Activated CD8-positive, alpha-beta memory T cell treated with anti-CD3 and anti-CD28 coated beads for 4 hours (primary cell): ENCODE measurements at regions not wholly inside any gene's neighbourhood (a gene's known extent, or its start where the extent isn't known, plus 50 kb on each side); places are given as distances from the start of the nearest gene placed in this dataset.

Source experiments
- DNase-seq, 2 donors: peaks; one replicate each; pipeline ENCODE4 v3.0.0-alpha.2; 2020; ENCODE audit warnings: low read depth in 2 of 2

DNA sequence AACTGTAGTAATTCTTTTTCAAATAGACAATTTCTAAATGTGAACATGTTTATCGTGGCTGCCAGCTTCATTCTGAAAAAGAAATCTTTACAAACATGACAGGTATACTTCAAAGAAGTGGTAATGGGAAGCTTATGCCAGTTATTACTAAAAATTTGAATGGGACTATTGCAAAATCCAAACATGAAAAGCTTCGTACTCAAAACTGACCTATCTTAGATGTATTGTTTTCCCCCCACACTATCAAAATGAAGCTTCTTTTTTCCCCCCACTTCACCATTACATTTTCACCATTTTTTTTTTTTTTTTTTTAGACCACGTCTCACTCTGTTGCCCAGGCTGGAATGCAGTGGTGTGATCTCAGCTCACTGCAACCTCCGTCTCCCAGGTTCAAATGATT lies 50.4 kb upstream of the SERTAD2 start:
- no peak for DNase-seq

DNA sequence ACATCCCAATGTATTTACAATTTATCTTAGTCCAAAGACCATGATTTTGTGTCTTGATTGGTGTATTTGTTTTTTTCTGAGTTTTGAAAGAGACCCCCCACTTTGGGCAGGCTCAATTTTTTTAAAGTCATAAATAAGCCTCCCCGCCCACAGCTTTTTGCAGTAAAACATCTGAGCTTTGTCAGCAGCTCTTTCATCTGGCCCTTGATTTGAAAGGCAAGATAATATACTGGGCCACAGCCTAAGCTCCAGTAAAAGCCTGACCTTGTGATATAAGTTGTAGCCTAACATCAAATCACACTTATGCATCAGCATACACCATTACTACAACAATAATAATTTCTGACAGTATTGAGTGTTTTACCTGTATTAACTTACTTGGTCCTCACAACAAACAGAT lies 51.3 kb upstream of the SERTAD2 start:
- DNase-seq, result no peak

DNA sequence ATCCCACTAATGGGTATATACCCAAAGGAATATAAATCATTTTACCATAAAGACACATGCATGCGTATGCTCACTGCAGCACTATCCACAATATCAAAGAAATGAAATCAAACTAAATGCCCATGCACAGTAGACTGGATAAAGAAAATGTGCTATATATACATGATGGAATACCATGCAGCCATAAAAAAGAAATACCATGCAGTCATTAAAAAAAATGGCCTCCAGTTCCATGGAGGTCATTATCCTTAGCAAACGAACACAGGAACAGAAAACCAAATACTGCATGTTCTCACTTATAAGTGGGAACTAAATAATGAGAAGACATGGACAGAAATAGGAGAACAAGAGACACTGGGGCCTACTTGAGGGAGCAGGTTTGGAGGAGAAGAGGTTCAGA lies 53.6 kb upstream of the SERTAD2 start:
- DNase-seq, result no peak

DNA sequence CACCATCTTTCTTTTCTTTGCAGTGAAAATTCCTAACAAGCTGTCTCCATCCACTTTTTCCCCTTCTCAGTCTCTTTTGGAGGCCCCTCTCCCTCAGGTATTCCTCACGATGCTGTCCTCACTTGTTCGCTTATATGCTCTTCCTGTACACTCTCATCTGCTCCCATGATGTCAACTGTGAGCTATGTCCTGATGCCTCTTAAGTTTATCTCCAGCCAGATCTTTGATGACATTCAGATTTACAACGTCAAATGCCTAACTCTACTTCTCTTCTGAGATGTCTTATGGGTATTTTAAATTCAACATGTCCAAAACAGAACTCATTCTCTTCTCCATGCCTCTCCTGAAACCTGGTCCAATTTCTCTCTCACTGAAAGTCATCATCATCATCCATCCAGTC lies 55.1 kb upstream of the SERTAD2 start:
- no peak for DNase-seq

DNA sequence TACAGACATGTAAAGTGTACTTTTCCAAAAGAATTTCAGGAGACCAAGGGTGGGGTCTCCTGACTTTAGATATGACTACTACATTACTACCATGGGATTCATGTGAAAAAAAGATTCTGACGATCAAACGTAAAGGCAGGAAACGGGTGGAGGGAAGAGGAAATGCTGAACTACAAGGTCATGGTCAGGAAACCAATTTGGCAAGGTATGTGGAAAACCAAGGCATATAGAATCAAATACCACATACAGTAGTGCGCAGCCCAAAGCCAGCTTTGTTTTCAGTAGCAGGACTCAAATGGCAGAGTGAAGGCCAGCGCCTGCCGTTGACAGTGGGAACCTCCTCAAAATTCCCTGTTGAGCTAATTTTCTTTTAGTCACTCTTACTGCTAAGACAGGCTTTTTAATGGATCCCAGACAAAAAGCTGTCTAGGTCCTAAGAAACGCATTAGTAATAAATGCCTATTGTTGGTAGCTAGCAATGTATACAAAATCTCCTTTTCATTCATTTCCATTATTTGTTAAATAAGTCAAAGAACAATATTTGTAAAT lies 57.6 kb upstream of the SERTAD2 start:
- no peak for DNase-seq

DNA sequence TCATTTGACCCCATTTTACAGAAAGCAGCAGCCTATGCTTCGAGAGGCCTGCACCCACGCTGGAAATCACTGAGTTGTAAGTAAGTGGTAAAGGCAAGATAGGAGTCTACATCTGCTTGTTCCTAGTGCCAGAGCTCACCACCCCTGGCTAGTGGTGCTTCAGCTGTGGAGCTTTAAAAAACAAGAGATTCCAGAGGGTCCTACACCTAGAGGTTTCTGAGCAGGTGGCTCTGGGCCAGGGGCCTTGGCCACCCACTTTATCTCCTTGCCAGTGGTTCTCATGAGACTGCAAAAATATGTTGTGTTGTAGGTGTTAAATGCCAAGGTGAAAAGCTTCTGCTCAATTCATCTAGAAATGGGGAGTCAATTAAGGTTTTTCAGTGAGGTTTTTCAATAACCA lies 60.0 kb upstream of the SERTAD2 start:
- no peak for DNase-seq

DNA sequence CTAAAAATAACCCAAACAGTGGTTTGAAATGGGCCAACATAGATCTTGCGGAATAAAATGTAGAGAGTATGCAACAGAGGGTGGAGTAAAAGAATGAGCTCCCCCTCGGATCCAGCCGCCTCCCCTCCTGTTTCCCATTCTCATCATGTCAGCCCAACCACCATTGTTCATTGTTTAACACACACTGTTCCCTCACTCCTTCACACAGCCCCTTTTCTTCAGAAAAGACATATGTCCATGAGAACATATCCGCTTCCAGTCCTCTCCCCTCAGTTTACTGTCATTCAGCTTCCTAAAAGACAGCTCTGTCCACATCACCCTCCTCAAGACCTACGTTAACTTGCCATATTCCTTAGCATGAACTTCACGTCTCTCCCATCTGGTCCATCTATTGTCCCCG lies 62.9 kb upstream of the SERTAD2 start:
- no peak for DNase-seq

DNA sequence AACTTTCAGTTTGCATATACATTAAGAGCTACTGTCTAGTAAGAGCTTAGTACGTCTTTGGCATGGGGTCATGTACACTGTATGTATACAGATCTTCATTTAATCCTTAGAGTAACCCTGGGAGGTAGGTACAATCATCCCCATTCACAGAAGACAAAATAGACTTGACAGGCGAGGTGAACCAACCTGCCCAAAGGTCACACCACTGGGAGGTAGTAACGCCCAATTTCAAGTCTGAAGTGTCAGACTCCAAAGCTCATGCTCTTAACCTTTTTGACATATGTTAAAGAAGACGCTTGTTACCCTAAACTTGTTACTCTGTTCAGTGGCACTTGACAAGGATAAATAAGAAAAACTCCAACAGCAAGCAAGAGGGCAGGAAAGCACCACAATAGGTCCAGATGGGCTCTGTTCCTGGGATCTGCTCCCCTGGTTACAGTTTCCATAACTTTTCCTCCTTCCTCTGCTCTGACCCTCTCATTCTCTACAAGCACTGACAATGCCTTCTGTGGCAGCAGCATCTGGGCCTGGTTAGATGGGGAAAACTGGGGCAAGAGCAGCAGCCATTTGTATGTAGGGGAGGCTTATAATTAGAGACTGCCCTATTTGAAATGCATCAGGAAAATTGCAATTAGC lies 64.7 kb upstream of the SERTAD2 start:
- DNase-seq, result no peak

DNA sequence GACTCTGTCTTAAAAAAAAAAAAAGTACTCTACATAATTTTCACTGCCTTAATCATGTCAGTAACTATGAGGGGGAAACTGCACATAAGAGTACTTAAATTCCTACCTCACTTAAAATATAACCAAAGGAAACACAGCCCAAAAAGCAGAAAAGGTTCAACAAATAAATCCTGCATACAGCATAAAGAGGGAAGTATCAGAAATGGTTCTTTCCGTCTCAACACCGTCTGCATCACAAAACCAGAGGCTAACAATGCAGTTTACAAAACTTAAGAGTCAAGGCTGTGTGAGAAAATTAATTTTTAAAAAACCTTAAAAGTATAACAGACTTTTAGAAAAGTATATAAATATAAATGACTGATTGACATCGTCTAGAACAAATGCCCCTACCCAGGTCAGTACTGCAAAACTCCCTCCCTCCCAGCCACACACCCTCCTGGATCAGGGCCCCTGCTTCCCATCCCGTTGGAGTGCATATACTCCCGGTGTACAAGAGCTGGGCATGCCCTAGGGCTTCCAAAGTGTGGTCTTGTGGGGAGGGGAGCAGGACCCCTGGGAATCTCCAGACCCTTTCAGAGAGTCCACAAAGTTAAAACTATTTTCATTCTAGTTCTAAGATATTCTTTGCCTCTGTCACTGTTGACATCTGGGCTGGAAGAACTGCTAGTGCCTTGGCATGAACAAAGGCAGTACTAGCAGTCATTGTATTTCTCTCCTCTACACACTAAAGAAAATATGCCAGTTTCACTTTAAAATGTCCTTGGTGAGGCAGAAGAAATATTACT lies 67.0 kb upstream of the SERTAD2 start:
- DNase-seq, result no peak

DNA sequence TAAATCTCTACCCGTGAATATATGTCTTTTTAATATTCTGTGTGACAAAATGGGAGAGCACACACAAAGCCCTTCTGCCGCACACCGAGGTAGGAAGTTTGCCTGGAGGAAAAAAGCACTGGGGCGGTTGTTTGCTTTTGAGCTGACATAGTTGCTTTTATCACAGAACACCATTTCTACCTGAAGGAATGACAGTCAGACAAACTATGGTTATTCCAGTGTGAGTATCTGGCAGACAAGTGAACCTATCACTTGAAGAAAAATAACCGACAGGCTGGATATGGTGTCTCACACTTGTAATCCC lies 67.6 kb upstream of the SERTAD2 start:
- DNase-seq, result no peak

DNA sequence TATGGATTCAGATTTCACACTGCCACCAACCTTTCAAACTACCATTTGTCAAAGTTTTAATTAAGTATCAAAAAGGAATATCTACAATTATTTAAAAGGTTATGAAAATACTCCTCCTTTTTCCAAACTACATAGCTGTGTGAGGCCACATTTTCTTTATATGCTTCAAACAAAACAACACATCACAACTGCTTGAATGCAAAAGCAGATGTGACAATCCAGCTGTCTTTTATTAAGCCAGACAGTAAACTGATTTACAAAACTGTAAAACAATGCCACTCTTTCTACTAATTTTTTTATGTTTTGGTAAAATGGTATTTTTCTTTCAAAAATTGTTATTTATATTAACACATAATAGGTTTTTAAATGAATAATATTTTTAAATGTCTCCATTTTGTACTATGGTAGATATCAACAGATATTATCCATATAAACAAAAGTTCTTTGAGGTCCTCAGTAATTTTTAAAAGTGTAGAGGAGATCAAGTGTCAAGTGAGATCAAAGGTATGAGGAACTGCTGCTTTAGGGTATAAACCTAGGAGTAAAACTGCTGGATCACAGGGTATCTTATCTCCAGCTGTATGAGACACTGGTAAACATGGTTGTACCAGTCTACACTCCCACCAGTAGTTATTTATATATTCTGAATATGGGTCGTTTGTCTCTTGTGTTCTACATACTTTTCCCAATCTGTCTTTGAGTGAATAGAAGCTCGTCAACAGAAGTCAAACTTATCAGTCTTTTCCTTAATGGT lies 68.8 kb upstream of the SERTAD2 start:
- DNase-seq, result no peak

DNA sequence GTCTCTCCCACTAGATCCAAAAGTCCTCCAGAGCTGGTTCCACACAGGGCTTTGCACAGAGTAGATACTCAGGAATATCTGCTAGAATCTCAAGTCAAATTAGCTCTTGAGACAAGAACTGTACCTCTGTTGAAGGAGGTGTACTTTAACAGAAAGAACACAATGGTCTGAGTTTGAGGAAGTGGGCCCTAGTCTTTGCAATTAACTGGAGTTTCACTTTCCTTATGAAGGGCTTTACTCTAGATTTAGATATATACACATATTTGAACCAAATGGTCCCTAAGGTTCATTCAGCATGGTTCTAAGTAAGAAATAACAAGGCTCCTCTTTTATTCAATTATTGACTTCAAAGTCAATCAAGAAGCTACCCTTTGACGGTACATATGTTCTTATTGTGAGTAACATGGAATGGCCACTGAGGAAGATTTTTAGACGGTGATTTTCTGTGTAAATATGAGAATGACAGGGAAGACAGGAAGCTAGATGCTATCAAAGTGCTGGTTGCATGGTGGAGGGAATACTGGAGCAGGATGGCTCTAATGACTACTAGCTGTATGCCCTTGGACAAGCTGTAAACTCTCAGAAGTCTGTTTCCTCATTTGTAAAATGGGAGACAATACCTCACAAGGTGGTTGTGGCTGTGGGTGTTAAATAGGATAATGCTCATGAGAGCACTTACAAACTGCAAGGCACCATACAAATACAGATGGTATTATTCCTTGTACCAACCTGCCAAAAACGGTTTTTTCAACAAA lies 73.5 kb upstream of the SERTAD2 start:
- DNase-seq, result no peak

DNA sequence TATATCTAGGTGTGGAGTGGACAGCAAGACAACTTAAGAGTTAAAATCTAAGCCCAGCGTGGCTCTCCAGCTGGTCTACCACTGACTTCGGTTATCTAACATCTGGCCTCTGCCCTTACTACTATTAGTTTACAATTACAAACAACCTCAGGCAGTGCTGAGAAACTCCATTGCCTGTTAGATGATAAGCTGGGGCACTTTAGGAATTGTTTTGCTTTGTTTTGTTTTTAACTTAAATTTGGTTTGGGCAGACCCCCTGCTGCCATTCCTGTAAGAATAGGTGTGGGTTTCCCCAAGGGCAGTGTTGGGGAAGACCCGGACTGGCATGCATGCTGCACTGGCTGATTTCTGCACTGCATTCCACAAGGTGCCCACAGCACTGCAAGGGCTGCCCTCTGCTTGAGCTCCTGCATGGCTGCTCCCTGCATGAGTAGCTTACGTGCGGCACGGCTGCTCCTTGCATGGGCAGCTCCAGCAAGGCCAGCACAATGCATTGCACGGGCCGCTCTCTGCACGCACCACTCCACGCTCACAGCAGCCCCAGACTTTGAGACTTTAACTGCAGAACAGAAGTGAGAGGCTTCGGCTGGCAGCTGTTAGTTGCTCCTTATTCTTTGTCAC lies 74.2 kb upstream of the SERTAD2 start:
- DNase-seq, result no peak

DNA sequence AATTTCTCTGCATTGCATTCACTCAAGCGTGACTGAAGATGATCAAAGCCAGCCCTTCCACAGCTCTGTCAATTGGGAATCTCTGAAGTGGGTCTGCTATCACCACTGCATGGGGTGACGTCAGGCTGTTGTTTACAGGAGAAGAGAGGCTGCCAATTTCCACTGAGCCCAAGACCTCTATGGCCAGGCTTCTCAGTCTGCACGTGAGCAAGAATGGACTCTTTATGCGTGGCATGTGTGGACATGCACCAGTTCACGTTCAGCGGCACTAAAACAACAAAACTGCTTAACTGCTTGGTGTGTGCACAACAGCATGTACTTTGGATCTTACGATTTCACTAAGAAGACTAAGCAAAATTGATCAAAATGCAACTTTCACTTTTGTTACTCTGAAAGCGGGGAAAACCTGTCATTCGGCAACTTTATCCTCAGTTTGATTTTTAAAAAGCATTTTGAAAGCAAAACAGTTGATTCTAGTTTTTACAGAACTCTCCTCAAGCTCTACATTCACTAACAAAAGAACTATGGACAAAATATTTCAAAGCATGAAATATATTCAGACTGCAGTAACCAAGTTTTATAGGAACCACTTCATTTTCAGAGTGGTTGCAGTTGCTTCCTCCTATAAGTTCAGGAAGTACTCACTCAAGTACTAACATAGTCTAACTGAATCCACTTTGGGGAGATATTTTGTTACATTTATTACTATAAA lies 77.0 kb upstream of the SERTAD2 start:
- DNase-seq, result no peak

DNA sequence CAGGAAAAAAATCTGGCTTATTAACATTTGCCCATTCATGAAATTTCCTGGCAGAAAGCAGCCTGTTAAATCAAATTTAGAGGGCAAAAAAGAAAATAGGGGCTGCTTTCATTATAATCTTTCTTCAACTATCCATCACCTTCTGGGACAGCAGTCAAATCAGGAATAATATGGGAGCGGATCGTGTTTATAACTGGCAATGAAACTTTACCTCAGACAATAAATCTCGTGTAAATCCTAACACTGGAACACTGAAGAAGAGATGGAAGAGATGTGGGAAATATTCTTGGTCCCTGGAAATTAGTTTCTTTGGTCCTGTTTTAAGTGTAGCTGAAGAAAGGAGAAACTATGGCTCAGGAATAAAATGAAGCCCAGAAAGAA lies 77.5 kb upstream of the SERTAD2 start:
- no peak for DNase-seq

DNA sequence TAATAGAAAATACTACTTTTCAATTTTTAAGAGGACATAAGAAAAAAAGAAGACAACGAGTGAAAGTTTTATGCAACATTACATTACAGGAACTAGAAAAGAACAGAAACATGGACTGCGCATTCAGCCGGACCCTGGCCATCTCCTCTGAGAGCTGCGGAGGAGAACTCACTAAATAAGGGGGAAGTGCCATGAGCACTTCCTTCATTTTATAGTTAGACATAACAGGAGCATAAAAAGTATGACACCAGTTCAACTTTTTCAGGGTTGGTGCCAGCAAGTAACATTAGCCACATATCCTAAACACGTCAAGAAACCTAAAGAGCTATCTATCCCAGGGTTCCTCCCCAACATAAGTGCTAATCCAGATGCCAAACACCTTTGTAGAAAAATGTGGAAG lies 78.0 kb upstream of the SERTAD2 start:
- no peak for DNase-seq

DNA sequence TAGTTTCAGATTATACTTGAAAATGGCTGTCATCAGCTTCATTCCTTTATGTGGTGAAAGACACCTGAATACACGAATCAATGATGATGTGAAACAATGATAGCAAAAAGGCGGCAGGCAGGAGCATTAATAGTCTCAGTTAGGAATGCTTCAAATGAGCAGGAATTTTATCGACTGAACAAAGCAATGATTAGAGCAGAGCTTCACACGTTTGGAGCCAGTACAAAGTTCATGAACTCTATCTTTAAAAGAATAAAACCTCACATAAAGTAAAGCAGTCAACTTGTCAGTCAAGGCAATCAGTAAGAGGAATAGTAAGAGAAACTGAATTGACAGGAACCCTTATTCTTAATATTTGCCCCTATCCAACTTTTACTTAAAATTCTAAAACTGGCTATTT lies 78.4 kb upstream of the SERTAD2 start:
- no peak for DNase-seq

DNA sequence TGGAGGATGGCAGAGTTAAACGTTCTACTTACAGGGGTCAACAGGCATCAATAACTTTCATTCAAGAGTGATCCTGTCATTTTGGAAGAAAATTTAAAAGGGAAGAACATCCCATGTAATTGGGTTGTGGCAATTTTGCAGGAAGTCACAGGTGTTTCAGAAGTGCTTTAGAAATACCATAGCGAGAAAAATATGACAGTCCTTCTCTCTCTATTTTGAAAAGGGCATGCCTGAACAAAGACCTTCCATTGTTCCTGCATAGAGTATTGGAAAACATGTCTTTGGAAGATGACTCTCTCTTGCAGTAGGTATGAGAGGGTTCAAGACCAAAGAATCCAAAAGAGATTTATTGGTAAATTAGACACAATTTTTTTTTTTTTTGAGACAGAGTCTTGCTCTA lies 81.8 kb upstream of the SERTAD2 start:
- no peak for DNase-seq

DNA sequence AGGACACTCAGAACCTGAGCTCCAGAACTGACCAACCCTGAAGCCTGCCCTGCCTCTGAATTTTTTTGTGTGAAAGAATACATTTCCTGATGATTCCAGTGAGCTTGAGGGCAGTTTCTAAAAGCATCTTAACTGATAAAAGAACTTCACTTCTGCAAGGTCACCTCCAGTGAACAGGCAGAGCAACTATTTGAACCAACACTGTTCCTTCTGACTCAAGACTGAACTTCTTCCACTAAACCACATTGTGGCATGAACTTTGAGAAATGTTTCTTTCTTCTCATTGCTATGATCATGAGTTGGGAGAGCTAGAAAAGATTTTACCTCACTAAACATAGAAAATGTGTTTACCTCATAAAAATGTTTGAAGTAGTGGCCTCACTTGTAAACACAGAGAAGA lies 83.8 kb upstream of the SERTAD2 start:
- no peak for DNase-seq

DNA sequence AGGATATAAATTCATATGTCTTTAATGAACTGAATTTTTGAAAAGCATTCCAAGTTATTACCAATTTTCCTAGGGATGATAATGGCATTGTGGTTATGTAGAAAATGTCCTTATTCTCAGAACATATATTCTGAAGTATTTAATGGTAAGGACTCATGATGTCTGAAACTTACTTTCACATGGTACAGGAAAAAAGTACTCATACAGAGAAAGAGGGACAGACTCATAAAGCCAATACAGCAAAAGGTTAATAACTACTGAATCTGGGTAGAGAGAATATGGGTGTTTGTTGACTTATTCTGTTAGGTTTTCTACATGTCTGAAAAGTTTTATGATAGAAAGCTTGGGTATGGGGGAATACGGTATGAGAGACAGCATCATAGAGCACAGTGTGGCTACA lies 84.3 kb upstream of the SERTAD2 start:
- no peak for DNase-seq

DNA sequence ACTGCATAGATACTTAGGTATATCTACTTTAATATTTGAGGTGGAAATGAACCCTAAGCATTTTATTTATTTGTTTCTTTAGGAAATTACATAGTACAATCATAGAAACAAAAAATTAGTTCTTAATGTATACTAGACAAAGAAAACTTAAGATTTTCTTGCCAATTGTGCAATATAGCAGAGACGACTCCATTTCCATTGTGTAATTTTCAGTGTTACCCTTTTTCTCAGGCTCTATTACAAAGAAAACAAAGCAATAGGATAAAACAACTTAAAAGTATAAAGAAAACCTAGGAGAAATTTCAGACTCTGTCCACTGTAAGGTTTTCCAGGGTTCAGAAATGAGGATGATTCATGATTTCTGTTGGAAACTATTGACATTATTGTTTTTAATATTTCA lies 89.0 kb upstream of the SERTAD2 start:
- DNase-seq, result no peak
